NT2/D1 (cell line): ENCODE measurements at regions not wholly inside any gene's neighbourhood (a gene's known extent, or its start where the extent isn't known, plus 50 kb on each side); places are given as distances from the start of the nearest gene placed in this dataset.

Experiments
- SUZ12 ChIP-seq: IDR thresholded peaks from 2 replicates; pipeline ENCODE4 v1.6.1; 2011; ENCODE audit not compliant: insufficient read length, insufficient read depth; ENCODE audit errors: extremely low read depth
- YY1 ChIP-seq: IDR thresholded peaks from 2 replicates; pipeline ENCODE4 v1.6.1; 2011; ENCODE audit not compliant: insufficient read length, insufficient read depth

DNA sequence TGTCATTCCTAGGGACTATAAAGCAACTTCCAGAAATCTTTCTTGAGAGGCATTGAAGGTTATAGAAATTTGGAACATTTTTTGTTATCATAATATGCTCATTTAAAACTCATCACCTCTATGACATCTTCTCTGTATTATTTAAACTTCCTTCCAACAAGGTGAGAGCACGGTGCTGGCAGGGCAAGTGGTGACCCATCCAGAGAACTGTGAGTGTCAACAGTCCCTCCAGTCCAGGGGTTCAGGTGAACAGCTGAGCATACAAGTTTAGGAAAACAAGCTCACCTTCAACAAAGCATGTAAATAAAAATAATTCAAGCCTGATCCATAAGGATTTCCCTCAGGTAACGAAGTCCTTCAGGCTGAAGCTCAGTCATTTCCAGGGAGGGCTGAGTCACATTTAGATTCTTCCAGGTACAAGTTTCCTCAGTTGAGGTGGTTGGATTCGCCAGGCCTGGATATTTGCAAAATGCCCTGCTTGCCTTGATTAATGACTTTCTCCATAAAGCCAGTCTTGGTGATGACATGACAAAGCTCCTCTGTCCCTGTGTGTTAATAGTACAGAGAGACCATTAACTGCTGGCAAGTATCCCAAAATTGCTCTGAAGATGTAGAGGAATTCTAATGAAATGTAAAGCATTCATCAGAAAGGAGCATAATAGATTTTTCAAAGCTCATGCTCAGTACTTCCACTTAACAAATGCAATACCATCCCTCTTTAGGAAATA, 263.6 kb upstream of the GADL1 start:
- no peak for TF ChIP-seq SUZ12
- no peak for TF ChIP-seq YY1
